Mesenchymal stem cell (in vitro differentiated cells and primary cell): ENCODE measurements at regions not wholly inside any gene's neighbourhood (a gene's known extent, or its start where the extent isn't known, plus 50 kb on each side); places are given as distances from the start of the nearest gene placed in this dataset.

Experiments used
- DNase-seq: peaks from one replicate; pipeline ENCODE4 v3.0.0-alpha.2; 2013
- H2AFZ ChIP-seq: one replicate; pipeline ENCODE4 v1.6.1; 2013; ENCODE audit warnings: low read depth, mild to moderate bottlenecking, control low read depth, inconsistent platforms, low read length, moderate library complexity
- H2AK5ac ChIP-seq: 2 replicates; pipeline ENCODE4 v1.6.1; 2013; ENCODE audit warnings: low read length, moderate library complexity, mild to moderate bottlenecking, inconsistent platforms; ENCODE audit not compliant: severe bottlenecking
- H2BK120ac ChIP-seq: one replicate; pipeline ENCODE4 v1.6.1; 2013; ENCODE audit warnings: low read depth, mild to moderate bottlenecking, inconsistent platforms, low read length, moderate library complexity
- H2BK12ac ChIP-seq, 2 experiments: one replicate each; pipeline ENCODE4 v1.6.1; 2013; ENCODE audit warnings: inconsistent platforms in 2 of 2, low read length in 2 of 2, mild to moderate bottlenecking in 2 of 2, moderate library complexity in 2 of 2, control low read depth in 1 of 2
- H2BK15ac ChIP-seq: one replicate; pipeline ENCODE4 v1.6.1; 2013; ENCODE audit warnings: mild to moderate bottlenecking, low read depth, inconsistent platforms; ENCODE audit not compliant: poor library complexity, severe bottlenecking
- H2BK5ac ChIP-seq: 2 replicates; pipeline ENCODE4 v1.6.1; 2013; ENCODE audit warnings: low read depth, mild to moderate bottlenecking, low read length, control low read depth, inconsistent platforms; ENCODE audit not compliant: poor library complexity, severe bottlenecking
- H3K14ac ChIP-seq, 2 experiments: one replicate each; pipeline ENCODE4 v1.6.1; 2013; ENCODE audit warnings: inconsistent platforms in 2 of 2, low read length in 2 of 2, control low read depth in 1 of 2, mild to moderate bottlenecking in 1 of 2, moderate library complexity in 1 of 2
- H3K18ac ChIP-seq, 2 experiments: one replicate each; pipeline ENCODE4 v1.6.1; 2013; ENCODE audit warnings: inconsistent platforms in 2 of 2, low read length in 2 of 2, control low read depth in 1 of 2, low read depth in 1 of 2, mild to moderate bottlenecking in 1 of 2
- H3K23ac ChIP-seq, 2 experiments: one replicate each; pipeline ENCODE4 v1.6.1; 2013; ENCODE audit warnings: inconsistent platforms in 2 of 2, low read length in 2 of 2, mild to moderate bottlenecking in 2 of 2, moderate library complexity in 2 of 2, control low read depth in 1 of 2
- H3K27ac ChIP-seq: 2 replicates; pipeline ENCODE4 v1.5.1; 2013; ENCODE audit warnings: mild to moderate bottlenecking, moderate library complexity, low read length, control low read depth, inconsistent platforms; ENCODE audit not compliant: poor library complexity, severe bottlenecking
- H3K27me3 ChIP-seq, 2 experiments: 2 replicates each; pipeline versions ENCODE4 v1.6.1 to v1.7.0; 2013; ENCODE audit warnings: low read length in 2 of 2, mild to moderate bottlenecking in 2 of 2, moderate library complexity in 2 of 2, control low read depth in 1 of 2, inconsistent platforms in 1 of 2; ENCODE audit not compliant: control insufficient read depth in 1 of 2, insufficient read depth in 1 of 2
- H3K36me3 ChIP-seq, 2 experiments: 2 replicates each; pipeline versions ENCODE4 v1.6.1 to v1.7.0; 2013; ENCODE audit warnings: low read length in 2 of 2, control low read depth in 1 of 2, inconsistent platforms in 1 of 2, low read depth in 1 of 2, mild to moderate bottlenecking in 1 of 2; ENCODE audit not compliant: insufficient read depth in 2 of 2, control insufficient read depth in 1 of 2
- H3K4ac ChIP-seq, 2 experiments: one replicate each; pipeline ENCODE4 v1.6.1; 2013; ENCODE audit warnings: inconsistent platforms in 2 of 2, low read length in 2 of 2, mild to moderate bottlenecking in 2 of 2, moderate library complexity in 2 of 2, control low read depth in 1 of 2, low read depth in 1 of 2
- H3K4me1 ChIP-seq: 2 replicates; pipeline ENCODE4 v1.6.1; 2013; ENCODE audit warnings: low read depth, low read length, control low read depth; ENCODE audit not compliant: control insufficient read depth, insufficient read depth
- H3K4me2 ChIP-seq: 2 replicates; pipeline ENCODE4 v1.6.1; 2013; ENCODE audit warnings: low read length, mild to moderate bottlenecking, inconsistent platforms; ENCODE audit not compliant: poor library complexity, severe bottlenecking
- H3K4me3 ChIP-seq, 2 experiments: 2 replicates each; pipeline versions ENCODE4 v1.5.1 to v1.7.0; 2013; ENCODE audit warnings: low read length in 2 of 2, mild to moderate bottlenecking in 2 of 2, control low read depth in 1 of 2, low read depth in 1 of 2; ENCODE audit not compliant: insufficient read depth in 1 of 2
- H3K79me1 ChIP-seq: replicated peaks from 2 replicates; pipeline ENCODE4 v1.6.1; 2013; ENCODE audit warnings: mild to moderate bottlenecking, control low read depth, low read length, inconsistent platforms; ENCODE audit not compliant: poor library complexity, severe bottlenecking
- H3K9ac ChIP-seq: 2 replicates; pipeline ENCODE4 v1.7.0; 2013; ENCODE audit warnings: mild to moderate bottlenecking, low read length, moderate library complexity
- H3K9me3 ChIP-seq: 2 replicates; pipeline ENCODE4 v1.7.0; 2013; ENCODE audit warnings: mild to moderate bottlenecking, low read length; ENCODE audit not compliant: control insufficient read depth
- H4K8ac ChIP-seq: one replicate; pipeline ENCODE4 v1.6.1; 2013; ENCODE audit warnings: inconsistent platforms, mild to moderate bottlenecking, low read length, moderate library complexity
- H4K91ac ChIP-seq: one replicate; pipeline ENCODE4 v1.6.1; 2013; ENCODE audit warnings: mild to moderate bottlenecking, low read length, inconsistent platforms
- WGBS: methylation state at CpG from one replicate; pipeline ENCODE4 v1.1.7; 2013; ENCODE audit warnings: mixed read lengths; 5-methylcytosine and 5-hydroxymethylcytosine counted together

GRCh38 chr12:98370976-98371375 lies 144.4 kb upstream of the TMPO start:
- Histone ChIP-seq H3K23ac (no peak overlapping the region), H3K9me3 (no peaks in the 10 kb centered on the region), H2BK120ac (no peak overlapping the region), H4K8ac (no peak overlapping the region), H3K4me2 (no peak overlapping the region), H4K91ac (no peak overlapping the region), H3K18ac (no peak overlapping the region), H3K79me1 (no peaks in the 10 kb centered on the region), H2BK15ac (no peak overlapping the region), H3K27me3 (peaks cover 20 to 33% of the 10 kb centered on the region in 2 experiments), H2AFZ (no peak overlapping the region), H3K9ac (no peak overlapping the region), H3K36me3 (no peaks in the 10 kb centered on the region), H3K4me1 (no peaks in the 10 kb centered on the region), H2BK12ac (no peak overlapping the region), H2BK5ac (no peak overlapping the region), H3K14ac (no peak overlapping the region), H3K27ac (no peak overlapping the region), H3K4me3 (no peak overlapping the region), H2AK5ac (no peak overlapping the region), H3K4ac (no peak overlapping the region)
- WGBS = no CpG with 5 or more reads among the region's 1 CpG
- DNase-seq = no peak

DNA sequence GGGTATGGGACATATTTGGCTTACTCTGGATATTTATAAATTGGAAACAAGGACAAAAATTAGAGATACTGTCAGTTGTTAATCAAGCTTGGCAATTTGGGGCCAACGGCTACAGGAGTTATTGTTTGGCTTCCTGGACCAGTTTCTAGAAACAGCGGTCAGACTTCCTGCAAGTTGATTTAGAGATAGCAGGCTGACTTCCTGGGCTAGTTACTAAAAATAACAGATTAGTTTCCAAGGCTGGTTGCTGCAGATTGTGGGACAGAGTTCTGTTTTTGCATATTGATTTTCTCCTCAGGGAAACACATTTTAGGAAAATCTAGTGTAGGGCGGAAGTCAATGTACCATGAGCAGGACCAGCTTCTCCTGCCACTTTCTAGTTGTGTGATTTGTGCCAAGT lies 144.0 kb upstream of the TMPO start:
- Histone ChIP-seq H2AFZ (no peak overlapping the region), H3K18ac (no peak overlapping the region), H3K27me3 (peaks cover 22 to 33% of the 10 kb centered on the region in 2 experiments), H3K4ac (no peak overlapping the region), H2AK5ac (no peak overlapping the region), H2BK5ac (no peak overlapping the region), H3K4me3 (no peak overlapping the region), H2BK15ac (no peak overlapping the region), H3K36me3 (no peaks in the 10 kb centered on the region), H3K9ac (no peak overlapping the region), H2BK120ac (no peak overlapping the region), H3K23ac (no peak overlapping the region), H4K8ac (no peak overlapping the region), H3K27ac (no peak overlapping the region), H4K91ac (no peak overlapping the region), H2BK12ac (no peak overlapping the region), H3K9me3 (no peaks in the 10 kb centered on the region), H3K4me2 (no peak overlapping the region), H3K4me1 (no peaks in the 10 kb centered on the region), H3K14ac (no peak overlapping the region), H3K79me1 (no peaks in the 10 kb centered on the region)
- DNase-seq = peak; percentile 11
- WGBS = 25% methylated on average over 2 of the region's 3 CpGs

GRCh38 chr12:98372340-98373024 lies 142.9 kb upstream of the TMPO start:
- H3K9me3 ChIP-seq = no peaks in the 10 kb centered on the region
- H2BK15ac ChIP-seq = no peak overlapping the region
- H4K8ac ChIP-seq = no peak overlapping the region
- no peak overlapping the region for H2BK5ac ChIP-seq
- no peak overlapping the region for H2BK120ac ChIP-seq
- 56% methylated on average over 5 of the region's 5 CpGs for WGBS
- no peaks in the 10 kb centered on the region for H3K36me3 ChIP-seq
- no peaks in the 10 kb centered on the region for H3K4me1 ChIP-seq
- H2AFZ ChIP-seq = no peak overlapping the region
- H3K14ac ChIP-seq = no peak overlapping the region
- no peak overlapping the region for H3K4ac ChIP-seq
- no peak overlapping the region for H3K18ac ChIP-seq
- H3K27ac ChIP-seq = no peak overlapping the region
- no peak overlapping the region for H2BK12ac ChIP-seq
- no peak overlapping the region for H2AK5ac ChIP-seq
- H3K4me2 ChIP-seq = no peak overlapping the region
- peaks cover 22 to 43% of the 10 kb centered on the region in 2 experiments for H3K27me3 ChIP-seq
- no peak overlapping the region for H3K4me3 ChIP-seq
- H4K91ac ChIP-seq = no peak overlapping the region
- H3K9ac ChIP-seq = no peak overlapping the region
- H3K79me1 ChIP-seq = no peaks in the 10 kb centered on the region
- no peak for DNase-seq
- no peak overlapping the region for H3K23ac ChIP-seq

GRCh38 chr12:98373025-98373554 lies 142.3 kb upstream of the TMPO start:
- Histone ChIP-seq H3K79me1 (no peaks in the 10 kb centered on the region), H2BK12ac (no peak overlapping the region), H3K27me3 (peaks cover 26 to 48% of the 10 kb centered on the region in 2 experiments), H3K27ac (no peak overlapping the region), H3K4me3 (no peak overlapping the region), H2BK15ac (no peak overlapping the region), H2BK5ac (no peak overlapping the region), H3K18ac (no peak overlapping the region), H3K9ac (no peak overlapping the region), H4K91ac (no peak overlapping the region), H3K9me3 (no peaks in the 10 kb centered on the region), H4K8ac (no peak overlapping the region), H2AK5ac (no peak overlapping the region), H3K4me2 (no peak overlapping the region), H2AFZ (no peak overlapping the region), H3K14ac (no peak overlapping the region), H3K4ac (no peak overlapping the region), H2BK120ac (no peak overlapping the region), H3K36me3 (no peaks in the 10 kb centered on the region), H3K4me1 (no peaks in the 10 kb centered on the region), H3K23ac (no peak overlapping the region)
- DNase-seq = peak; percentile 62
- 52% methylated on average over 2 of the region's 2 CpGs for WGBS
